PFSK-1 (cell line): ENCODE measurements at regions not wholly inside any gene's neighbourhood (a gene's known extent, or its start where the extent isn't known, plus 50 kb on each side); places are given as distances from the start of the nearest gene placed in this dataset.

ENCODE experiments used
- FOXP2 ChIP-seq: optimal IDR thresholded peaks from 2 replicates; pipeline ENCODE3; 2011; ENCODE audit warnings: borderline replicate concordance, control low read depth, inconsistent platforms; ENCODE audit not compliant: insufficient read depth; ENCODE audit errors: extremely low read length, extremely low read depth
- POLR2AphosphoS5 ChIP-seq: IDR thresholded peaks from 2 replicates; pipeline ENCODE4 v1.6.1; 2012; ENCODE audit warnings: low read depth, mild to moderate bottlenecking, control low read depth, low read length, moderate library complexity

DNA sequence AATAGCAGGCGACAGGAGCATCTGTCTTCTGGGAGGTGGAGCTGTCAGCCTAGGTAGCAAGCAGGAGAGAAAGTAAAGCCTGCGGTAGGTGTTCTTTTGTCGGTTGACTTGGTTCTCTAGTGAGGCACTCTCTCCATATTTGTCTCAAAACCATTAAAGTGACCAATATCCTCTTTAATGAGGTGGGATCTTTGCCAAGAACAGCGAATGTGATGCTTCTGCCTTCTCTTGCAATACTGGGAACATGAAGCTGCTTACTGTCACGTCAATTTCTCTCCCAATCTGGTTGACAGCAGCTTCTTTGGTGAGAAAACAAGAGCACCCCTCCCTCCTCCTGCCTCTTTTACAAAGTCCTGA lies 176.7 kb downstream of the ABCC12 start:
- TF ChIP-seq FOXP2 (no peak), POLR2AphosphoS5 (no peak)
